ENCODE measurements at regions not wholly inside any gene's neighbourhood (a gene's known extent, or its start where the extent isn't known, plus 50 kb on each side); places are given as distances from the start of the nearest gene placed in this dataset.
"Not testable (repeated sequence)": the region's sequence is repeated elsewhere in the genome, so short reads cannot be mapped to it uniquely, and the experiment has no call there.

GRCh38 chr1:55310505-55310971 lies 95.4 kb upstream of the USP24 start:
- in situ Hi-C loops (cut with HindIII; ENCODE audit: low sequenced_read_pairs), result no loop called here

- in situ Hi-C loops (cut with HindIII; ENCODE audit: low sequenced_read_pairs), result no loop called here
These were observed 94.8 kb upstream of the USP24 start for GRCh38 chr1:55309786-55310504.

GRCh38 chr1:55309053-55309452 lies 93.9 kb upstream of the USP24 start:
- in situ Hi-C loops (cut with HindIII; ENCODE audit: low sequenced_read_pairs), result no loop called here

GRCh38 chr1:55305735-55306134 lies 90.6 kb upstream of the USP24 start:
- in situ Hi-C loops (cut with HindIII; ENCODE audit: low sequenced_read_pairs), result no loop called here

GRCh38 chr1:55304229-55304740 lies 89.1 kb upstream of the USP24 start:
- in situ Hi-C loops (cut with HindIII; ENCODE audit: low sequenced_read_pairs), result no loop called here

GRCh38 chr1:55302972-55303371 lies 87.8 kb upstream of the USP24 start:
- in situ Hi-C loops (cut with HindIII; ENCODE audit: low sequenced_read_pairs), result no loop called here

GRCh38 chr1:55301912-55302311 lies 86.7 kb upstream of the USP24 start:
- in situ Hi-C loops (cut with HindIII; ENCODE audit: low sequenced_read_pairs), result no loop called here

GRCh38 chr1:55300975-55301374 lies 85.8 kb upstream of the USP24 start:
- in situ Hi-C loops (cut with HindIII; ENCODE audit: low sequenced_read_pairs), result no loop called here

GRCh38 chr1:55298167-55298894 lies 83.2 kb upstream of the USP24 start:
- in situ Hi-C loops (cut with HindIII; ENCODE audit: low sequenced_read_pairs), result no loop called here

- in situ Hi-C loops (cut with HindIII; ENCODE audit: low sequenced_read_pairs), result not testable (repeated sequence)
These were observed 81.1 kb upstream of the USP24 start for GRCh38 chr1:55296247-55296646.

- in situ Hi-C loops (cut with HindIII; ENCODE audit: low sequenced_read_pairs), result no loop called here
These were observed 74.5 kb upstream of the USP24 start for GRCh38 chr1:55289614-55290013.

GRCh38 chr1:55289042-55289441 lies 73.9 kb upstream of the USP24 start:
- in situ Hi-C loops (cut with HindIII; ENCODE audit: low sequenced_read_pairs), result no loop called here

GRCh38 chr1:55288245-55288644 lies 73.1 kb upstream of the USP24 start:
- in situ Hi-C loops (cut with HindIII; ENCODE audit: low sequenced_read_pairs), result no loop called here

GRCh38 chr1:55287723-55288122 lies 72.6 kb upstream of the USP24 start:
- in situ Hi-C loops (cut with HindIII; ENCODE audit: low sequenced_read_pairs), result no loop called here

GRCh38 chr1:55286856-55287602 lies 71.9 kb upstream of the USP24 start:
- in situ Hi-C loops (cut with HindIII; ENCODE audit: low sequenced_read_pairs), result no loop called here

GRCh38 chr1:55285834-55286233 lies 70.7 kb upstream of the USP24 start:
- in situ Hi-C loops (cut with HindIII; ENCODE audit: low sequenced_read_pairs), result no loop called here

GRCh38 chr1:55284856-55285255 lies 69.7 kb upstream of the USP24 start:
- in situ Hi-C loops (cut with HindIII; ENCODE audit: low sequenced_read_pairs), result no loop called here

GRCh38 chr1:55282058-55282457 lies 66.9 kb upstream of the USP24 start:
- in situ Hi-C loops (cut with HindIII; ENCODE audit: low sequenced_read_pairs), result no loop called here

- in situ Hi-C loops (cut with HindIII; ENCODE audit: low sequenced_read_pairs), result no loop called here
These were observed 65.6 kb upstream of the USP24 start for GRCh38 chr1:55280731-55281130.

GRCh38 chr1:55279627-55280026 lies 64.5 kb upstream of the USP24 start:
- in situ Hi-C loops (cut with HindIII; ENCODE audit: low sequenced_read_pairs), result no loop called here

- in situ Hi-C loops (cut with HindIII; ENCODE audit: low sequenced_read_pairs), result no loop called here
These were observed 63.2 kb upstream of the USP24 start for GRCh38 chr1:55278378-55278777.

All from DLD1 (cell line).